HG02610 (cell line): ENCODE measurements at regions not wholly inside any gene's neighbourhood (a gene's known extent, or its start where the extent isn't known, plus 50 kb on each side); places are given as distances from the start of the nearest gene placed in this dataset.

Experiments used
- ATAC-seq: cut with Tn5 transposase; IDR thresholded peaks from one replicate; pipeline ENCODE4 v1.9.1; 2021; ENCODE audit warnings: mild to moderate bottlenecking, moderate library complexity; ENCODE audit not compliant: unreplicated experiment

- no peak for ATAC-seq
Measured at GRCh38 chr2:57859755-57860154, 186.9 kb upstream of the VRK2 start.

- no peak for ATAC-seq
Measured at GRCh38 chr2:57862153-57862552, 184.5 kb upstream of the VRK2 start.

DNA sequence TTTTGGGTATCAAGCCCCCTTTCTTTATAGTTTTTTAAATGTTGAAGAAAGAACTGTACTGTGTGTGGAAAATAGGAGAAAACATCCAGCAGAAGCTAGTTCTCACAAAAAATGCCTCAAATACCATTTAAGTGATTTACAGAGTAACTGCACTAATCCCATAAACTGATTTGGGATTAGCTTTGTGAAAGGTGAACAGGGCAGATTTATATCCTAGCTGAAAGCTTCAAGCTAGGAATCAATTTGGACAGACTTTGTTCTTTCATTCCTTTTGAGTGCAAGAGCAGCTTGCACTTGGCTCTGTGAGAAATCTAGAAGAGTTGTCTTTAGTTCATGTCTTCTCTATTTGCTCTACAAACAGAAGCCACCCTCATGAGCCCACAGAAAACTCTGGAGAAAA lies 183.9 kb upstream of the VRK2 start:
- no peak for ATAC-seq

DNA sequence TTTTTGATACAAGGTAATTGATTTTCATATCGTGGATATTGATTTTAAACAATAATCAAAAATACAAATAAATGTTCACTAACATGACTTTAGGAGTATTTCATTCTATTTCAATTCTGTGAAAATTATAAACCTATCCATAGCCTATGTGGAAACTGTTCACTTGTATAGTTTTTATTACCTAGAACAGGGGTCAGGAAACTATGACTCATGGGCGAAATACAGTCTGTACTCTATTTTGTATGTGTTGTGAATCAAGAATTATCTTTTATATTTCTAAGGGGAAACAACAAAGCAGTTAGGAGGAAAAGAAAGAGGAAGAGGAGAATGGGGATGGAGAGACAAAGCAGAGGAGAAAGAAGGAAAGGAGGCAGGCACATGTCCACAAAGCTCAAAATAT lies 181.7 kb upstream of the VRK2 start:
- ATAC-seq, result no peak

GRCh38 chr2:57867730-57868129 lies 178.9 kb upstream of the VRK2 start:
- no peak for ATAC-seq

DNA sequence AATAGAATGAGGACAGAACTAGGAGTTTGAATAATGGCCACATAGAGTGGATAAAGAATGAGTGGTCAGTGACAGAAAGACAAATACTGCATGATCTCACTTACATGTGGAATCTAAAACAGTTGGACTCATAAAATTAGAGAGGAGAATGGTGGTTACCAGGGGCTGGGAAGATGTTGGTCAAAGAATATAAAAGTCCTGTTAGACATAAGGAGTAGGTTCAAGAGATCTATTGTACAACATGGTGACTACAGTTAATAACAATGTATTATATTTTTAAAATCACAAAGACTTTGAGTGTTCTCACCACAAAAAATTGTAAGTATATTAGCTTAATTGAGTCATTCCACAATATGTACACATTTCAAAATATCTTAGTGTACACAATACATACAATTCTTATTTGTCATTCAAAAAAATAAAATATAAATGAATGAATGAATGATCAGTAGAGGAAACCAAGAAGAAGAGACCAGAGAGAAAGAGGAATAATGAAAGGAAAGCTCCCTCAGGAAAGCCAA lies 177.9 kb upstream of the VRK2 start:
- no peak for ATAC-seq

GRCh38 chr2:57869758-57870344 lies 176.8 kb upstream of the VRK2 start:
- ATAC-seq, result no peak

DNA sequence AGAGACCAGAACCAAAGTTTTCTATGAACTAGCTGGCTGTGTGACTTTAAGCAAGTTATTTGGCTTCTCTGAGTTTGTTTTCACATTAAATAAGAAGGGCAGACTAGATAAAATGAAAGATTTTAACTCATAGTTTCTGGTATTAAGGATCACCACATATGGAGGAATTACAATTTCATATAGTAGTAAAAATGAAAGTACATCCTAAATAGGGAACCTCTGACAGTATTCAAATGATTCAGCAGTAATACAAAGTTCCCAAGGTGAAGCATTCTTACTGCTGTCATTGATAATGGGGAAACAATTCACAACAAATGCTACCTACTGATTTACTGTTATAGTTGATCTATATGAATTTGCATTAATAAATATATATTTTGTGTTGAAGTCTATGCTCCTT lies 170.3 kb upstream of the VRK2 start:
- peak; percentile 86 for ATAC-seq

- ATAC-seq, result no peak
Measured at GRCh38 chr2:57877811-57878170, 168.8 kb upstream of the VRK2 start.

DNA sequence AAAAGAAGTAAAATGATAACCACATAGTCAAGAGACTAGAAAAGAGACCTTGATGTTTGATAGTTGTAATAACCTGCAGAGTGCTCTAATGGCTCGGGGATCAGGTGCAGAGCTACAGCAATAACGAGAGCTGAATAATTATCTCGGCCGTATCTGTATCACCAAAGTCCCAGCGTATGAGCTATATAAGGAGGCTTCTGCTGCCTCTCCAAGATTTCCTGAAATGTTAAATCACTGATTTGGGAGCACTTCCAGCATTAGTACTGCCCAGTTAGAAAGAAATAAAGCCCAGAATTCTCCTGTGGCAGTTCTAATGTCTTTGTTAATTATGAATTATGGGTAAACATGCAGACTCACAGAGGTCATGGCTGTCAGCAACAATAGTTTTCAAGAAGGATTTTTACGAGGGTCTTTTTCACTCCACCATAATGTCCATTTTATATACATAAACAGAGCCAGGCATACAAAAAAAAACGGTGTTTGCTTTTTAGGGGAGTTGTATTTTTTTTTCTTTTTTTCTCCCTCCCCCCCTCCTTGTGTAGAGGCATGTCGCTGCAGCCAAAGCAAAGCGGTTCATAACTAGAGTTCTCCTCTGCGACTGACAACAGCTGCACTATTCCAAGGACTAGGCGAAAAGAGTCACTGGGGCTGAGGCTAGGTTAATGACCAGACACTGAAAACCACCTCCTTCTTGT lies 168.3 kb upstream of the VRK2 start:
- no peak for ATAC-seq

GRCh38 chr2:57878866-57879210 lies 167.8 kb upstream of the VRK2 start:
- no peak for ATAC-seq

DNA sequence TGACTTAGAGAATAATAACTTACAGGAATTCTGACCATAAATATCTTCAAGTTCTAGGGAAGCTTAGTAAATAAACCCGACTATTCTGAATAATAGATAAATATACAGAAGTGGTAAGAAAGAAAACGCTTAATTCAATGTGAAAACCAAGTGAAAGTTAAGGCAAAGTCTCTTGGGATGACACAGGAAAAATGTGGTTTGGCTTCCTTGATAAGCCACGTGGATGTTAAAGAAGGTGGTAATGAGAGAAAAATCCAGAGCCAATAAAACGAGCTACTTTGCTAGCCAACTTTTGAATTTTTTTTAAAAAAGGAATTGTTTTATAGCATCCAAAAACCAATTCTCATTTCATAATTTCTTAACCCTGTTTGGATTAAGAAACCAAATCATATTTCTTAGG lies 166.2 kb upstream of the VRK2 start:
- ATAC-seq, result no peak

DNA sequence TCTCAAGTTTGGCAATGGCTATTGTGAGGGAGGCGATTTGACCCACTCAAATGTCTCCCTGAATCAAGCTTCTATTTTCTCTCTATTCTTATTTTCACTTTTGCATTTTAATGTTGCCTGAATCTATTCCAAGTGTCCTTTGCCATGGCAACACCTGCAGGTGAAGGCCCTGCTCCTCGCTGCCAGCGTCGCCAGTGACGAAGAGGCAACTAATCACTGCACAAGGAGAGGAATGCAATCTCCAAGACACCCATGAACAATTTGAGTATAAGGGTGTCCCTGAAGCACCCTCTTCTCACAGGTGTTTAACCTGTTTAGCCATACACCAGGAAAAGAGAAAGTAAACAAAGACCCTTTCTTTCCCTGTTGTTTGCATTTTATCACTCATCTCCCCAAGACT lies 165.6 kb upstream of the VRK2 start:
- no peak for ATAC-seq

GRCh38 chr2:57881998-57882888 lies 164.4 kb upstream of the VRK2 start:
- no peak for ATAC-seq

DNA sequence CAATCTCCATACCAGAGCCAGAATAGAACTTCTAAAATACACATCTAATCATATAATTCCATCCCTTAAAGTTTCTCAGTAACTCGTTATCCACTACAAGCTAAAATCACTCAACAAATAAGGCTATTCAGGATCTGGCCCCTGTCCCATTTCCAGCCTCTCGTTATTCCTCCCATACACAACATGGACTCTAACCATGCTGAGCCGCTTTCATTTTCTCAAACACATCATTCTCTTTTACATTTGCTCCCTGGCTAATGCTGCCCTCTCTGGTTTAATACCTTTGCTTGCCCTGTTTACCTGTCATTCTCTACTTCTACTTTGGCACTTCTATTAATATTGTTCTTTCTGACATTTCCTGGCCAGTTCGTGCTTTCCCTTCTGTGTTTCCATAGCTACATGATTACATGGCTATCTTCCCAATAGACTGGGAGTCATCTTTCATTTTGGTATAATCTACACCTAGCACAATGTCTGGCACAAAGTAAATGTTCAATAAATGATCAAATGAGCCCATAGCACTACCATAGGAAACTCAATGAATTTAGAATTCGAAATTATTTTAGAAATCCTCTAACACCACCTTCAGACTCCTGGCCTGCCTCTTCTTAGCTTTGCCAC lies 163.6 kb upstream of the VRK2 start:
- no peak for ATAC-seq

DNA sequence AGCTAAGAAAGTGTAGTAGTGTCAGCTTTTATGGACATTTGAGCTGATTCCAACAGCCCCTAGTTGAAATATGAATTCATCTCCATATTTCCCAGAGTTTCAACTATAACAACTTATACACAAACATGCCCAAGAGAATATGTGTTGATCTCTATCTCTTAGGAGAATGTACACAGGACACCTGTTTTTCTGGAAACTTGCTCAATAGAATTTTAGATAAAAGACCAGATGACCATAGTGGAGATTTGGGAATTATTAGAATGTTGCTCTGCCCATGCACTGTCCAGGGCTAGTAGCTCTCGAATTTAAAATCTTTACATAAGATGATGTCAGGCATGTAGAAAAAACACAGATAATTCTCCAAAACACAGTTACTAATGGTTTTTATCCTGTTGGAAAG lies 162.3 kb upstream of the VRK2 start:
- ATAC-seq, result no peak

GRCh38 chr2:57885742-57886141 lies 160.9 kb upstream of the VRK2 start:
- no peak for ATAC-seq

DNA sequence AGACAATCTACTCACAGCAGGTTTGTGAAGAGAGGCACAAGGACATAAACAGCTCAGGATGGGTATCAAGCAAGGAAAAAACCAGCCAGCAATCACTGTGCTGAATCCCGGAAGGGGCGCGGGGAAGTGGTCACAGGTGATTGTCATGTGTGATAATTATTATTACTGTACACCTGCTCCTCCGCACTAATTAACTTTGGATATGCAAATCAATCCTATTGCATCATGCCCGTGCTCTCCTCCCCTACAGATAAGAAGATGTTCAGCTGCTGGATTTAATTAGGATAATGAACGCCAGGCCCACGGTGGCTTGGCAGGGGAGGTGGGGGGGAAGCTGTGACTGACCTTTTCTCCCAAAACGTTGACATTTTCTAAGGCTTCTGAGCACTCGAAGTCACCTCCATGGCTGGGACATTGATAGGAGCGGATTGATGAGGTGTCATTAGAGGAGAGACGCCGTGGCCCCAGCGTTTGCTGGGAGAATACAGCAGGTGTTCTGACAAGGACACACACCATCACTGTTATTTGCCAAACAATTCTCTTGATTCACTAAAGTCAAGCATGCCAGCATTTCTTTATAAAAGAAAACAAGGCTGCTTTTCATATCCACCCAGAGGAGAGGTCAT lies 160.3 kb upstream of the VRK2 start:
- no peak for ATAC-seq

GRCh38 chr2:57888463-57888862 lies 158.1 kb upstream of the VRK2 start:
- ATAC-seq, result no peak

GRCh38 chr2:57890464-57890863 lies 156.1 kb upstream of the VRK2 start:
- ATAC-seq, result peak; percentile 50

GRCh38 chr2:57891086-57891712 lies 155.4 kb upstream of the VRK2 start:
- ATAC-seq, result no peak
